ENCODE measurements at regions not wholly inside any gene's neighbourhood (a gene's known extent, or its start where the extent isn't known, plus 50 kb on each side); places are given as distances from the start of the nearest gene placed in this dataset.

GRCh38 chr5:145708169-145708568, 127.0 kb downstream of the PRELID2 start:
- DNase-seq, result no peak

GRCh38 chr5:145704724-145705123, 130.4 kb downstream of the PRELID2 start:
- DNase-seq, result no peak

GRCh38 chr5:145703856-145704255, 131.3 kb downstream of the PRELID2 start:
- no peak for DNase-seq

- no peak for DNase-seq
Measured at GRCh38 chr5:145701404-145701803, 133.7 kb downstream of the PRELID2 start.

GRCh38 chr5:145699846-145700245, 135.3 kb downstream of the PRELID2 start:
- DNase-seq, result no peak

- DNase-seq, result no peak
Measured at GRCh38 chr5:145697251-145697990, 137.7 kb downstream of the PRELID2 start.

- DNase-seq, result no peak
Measured at GRCh38 chr5:145689235-145689634, 145.9 kb downstream of the PRELID2 start.

GRCh38 chr5:145687943-145688342, 147.2 kb downstream of the PRELID2 start:
- no peak for DNase-seq

GRCh38 chr5:145685417-145685816, 149.7 kb downstream of the PRELID2 start:
- DNase-seq, result no peak

- DNase-seq, result no peak
Measured at GRCh38 chr5:145683431-145683830, 151.7 kb downstream of the PRELID2 start.

GRCh38 chr5:145682197-145682899, 152.8 kb downstream of the PRELID2 start:
- no peak for DNase-seq

- peak; percentile 80 for DNase-seq
Measured at GRCh38 chr5:145681686-145682085, 153.5 kb downstream of the PRELID2 start.

- no peak for DNase-seq
Measured at GRCh38 chr5:145681216-145681615, 153.9 kb downstream of the PRELID2 start.

- no peak for DNase-seq
Measured at GRCh38 chr5:145680767-145681166, 154.4 kb downstream of the PRELID2 start.

GRCh38 chr5:145680169-145680568, 155.0 kb downstream of the PRELID2 start:
- no peak for DNase-seq

- no peak for DNase-seq
Measured at GRCh38 chr5:145678255-145678654, 156.9 kb downstream of the PRELID2 start.

GRCh38 chr5:145673786-145674185, 161.4 kb downstream of the PRELID2 start:
- no peak for DNase-seq

- no peak for DNase-seq
Measured at GRCh38 chr5:145668714-145669113, 166.4 kb downstream of the PRELID2 start.

- no peak for DNase-seq
Measured at GRCh38 chr5:145667742-145668141, 167.4 kb downstream of the PRELID2 start.

GRCh38 chr5:145666591-145666990, 168.6 kb downstream of the PRELID2 start:
- DNase-seq, result no peak

GRCh38 chr5:145661737-145662485, 173.2 kb downstream of the PRELID2 start:
- DNase-seq, result no peak

- no peak for DNase-seq
Measured at GRCh38 chr5:145660897-145661640, 174.1 kb downstream of the PRELID2 start.

- no peak for DNase-seq
Measured at GRCh38 chr5:145658435-145658834, 176.7 kb downstream of the PRELID2 start.

Measured in NCI-H1105 treated with DMSO at 0.1 percent for 48 hours (cell line).